GM12873 (cell line): ENCODE measurements at regions not wholly inside any gene's neighbourhood (a gene's known extent, or its start where the extent isn't known, plus 50 kb on each side); places are given as distances from the start of the nearest gene placed in this dataset.

ENCODE experiments used
- TF ChIP-seq, protein P1 (sequence below): IDR thresholded peaks from 2 replicates; pipeline ENCODE4 v1.5.1; 2012; ENCODE audit warnings: low read depth, mild to moderate bottlenecking, moderate library complexity, low read length, control low read depth; ENCODE audit not compliant: insufficient read depth; ENCODE audit errors: missing control alignments

DNA sequence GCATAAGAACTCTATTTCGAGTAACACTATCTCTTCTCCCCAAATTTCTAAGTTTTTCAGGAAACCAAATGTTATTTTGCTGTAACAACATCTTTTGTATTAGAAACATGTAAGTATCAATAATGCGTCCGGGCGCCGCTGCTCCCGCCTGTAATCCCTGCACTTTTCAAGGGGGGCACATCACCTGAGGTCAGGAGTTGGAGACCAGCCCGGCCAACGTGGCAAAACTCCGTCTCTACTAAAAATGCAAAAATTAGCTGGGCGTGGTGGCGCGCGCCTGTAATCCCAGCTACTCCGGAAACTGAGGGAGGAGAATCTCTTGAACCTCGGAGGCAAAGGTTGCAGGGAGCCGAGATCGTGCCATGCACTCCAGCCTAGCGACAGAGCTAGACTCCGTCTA lies 881.1 kb upstream of the NUDT12 start:
- TF ChIP-seq, protein P1, sequence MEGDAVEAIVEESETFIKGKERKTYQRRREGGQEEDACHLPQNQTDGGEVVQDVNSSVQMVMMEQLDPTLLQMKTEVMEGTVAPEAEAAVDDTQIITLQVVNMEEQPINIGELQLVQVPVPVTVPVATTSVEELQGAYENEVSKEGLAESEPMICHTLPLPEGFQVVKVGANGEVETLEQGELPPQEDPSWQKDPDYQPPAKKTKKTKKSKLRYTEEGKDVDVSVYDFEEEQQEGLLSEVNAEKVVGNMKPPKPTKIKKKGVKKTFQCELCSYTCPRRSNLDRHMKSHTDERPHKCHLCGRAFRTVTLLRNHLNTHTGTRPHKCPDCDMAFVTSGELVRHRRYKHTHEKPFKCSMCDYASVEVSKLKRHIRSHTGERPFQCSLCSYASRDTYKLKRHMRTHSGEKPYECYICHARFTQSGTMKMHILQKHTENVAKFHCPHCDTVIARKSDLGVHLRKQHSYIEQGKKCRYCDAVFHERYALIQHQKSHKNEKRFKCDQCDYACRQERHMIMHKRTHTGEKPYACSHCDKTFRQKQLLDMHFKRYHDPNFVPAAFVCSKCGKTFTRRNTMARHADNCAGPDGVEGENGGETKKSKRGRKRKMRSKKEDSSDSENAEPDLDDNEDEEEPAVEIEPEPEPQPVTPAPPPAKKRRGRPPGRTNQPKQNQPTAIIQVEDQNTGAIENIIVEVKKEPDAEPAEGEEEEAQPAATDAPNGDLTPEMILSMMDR: no peak

DNA sequence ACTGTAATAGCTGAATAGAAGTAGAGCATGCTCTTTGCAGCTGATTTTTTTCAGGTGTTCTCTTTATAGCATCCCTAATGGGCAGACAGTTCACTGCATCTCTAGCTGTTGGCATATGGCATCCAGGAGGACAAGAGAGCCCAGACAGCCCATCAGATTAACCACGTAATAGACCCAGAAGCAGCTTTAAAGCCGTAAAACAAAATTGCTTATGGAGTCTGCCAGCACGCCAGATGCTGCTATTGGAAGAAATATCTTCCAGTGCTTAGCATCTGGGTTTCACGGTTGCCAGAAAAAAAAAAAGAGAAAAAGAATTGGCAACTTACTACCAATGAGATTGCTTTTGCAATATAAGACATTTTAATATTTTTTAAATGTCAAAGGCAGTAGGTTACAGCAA lies 869.4 kb upstream of the NUDT12 start:
- TF ChIP-seq, protein P1: no peak

DNA sequence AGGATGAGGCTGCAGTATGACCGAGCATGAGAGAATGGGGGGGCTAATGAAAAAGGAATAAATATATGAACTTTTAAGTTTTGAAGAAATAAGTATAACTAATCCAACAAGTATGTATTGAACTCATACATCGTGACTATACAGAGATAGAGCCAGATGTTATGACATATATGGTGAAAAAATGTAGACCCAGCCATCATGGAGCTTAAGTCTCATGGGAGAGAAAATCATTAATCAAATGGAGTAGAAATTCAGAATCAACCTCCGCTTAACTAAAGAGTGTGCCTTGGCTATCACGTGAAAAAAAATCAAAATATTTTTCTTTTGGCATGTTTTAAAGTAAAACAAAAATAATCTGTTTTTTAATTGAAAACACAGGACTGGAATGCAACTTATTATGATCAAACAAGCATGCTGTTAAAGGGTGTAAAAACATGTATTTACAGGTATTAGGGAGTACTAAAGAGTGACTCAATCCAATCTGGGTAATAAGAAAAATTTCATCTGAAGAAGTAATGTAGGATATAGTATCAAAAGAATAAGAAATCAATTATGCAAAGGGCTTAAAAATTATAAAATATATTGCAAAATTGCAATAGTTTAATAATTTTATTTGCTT lies 868.5 kb upstream of the NUDT12 start:
- TF ChIP-seq, protein P1: no peak

DNA sequence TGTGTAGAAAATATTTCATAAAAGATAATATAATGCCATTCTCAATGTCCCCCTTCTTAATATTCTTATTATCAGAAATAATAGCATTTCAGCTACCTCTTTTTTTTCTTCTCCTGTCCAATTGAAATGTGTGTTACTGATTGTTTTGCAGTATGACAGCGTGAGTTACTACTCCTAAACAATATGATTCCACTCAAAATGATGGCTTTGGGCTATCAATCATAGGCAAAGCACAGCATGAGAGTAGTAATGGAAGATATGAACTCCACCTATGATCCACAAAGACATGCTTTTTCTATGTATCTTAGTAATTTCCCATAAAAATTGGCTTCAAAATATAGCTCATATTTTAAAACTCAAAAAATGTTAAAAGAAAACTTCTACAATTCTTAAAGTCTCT lies 867.3 kb upstream of the NUDT12 start:
- TF ChIP-seq, protein P1: no peak

DNA sequence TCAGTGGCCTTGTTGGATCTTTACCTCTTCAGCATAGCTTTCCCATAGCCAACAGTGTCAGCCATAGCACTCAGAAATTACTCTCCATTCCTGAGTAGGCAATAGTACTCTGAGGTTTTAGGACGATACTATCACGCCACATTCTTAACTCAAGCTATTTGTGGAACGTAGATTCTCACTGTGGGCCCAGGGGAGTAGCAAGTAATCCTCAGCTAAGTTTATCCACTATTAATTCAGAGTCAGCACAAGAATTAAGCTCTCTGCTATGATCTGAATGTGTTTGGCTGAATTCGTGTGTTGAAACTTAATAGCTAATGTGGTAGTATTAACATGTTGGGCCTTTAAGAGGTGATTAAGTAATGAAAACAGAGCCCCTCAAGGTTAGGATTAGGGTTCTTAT lies 858.8 kb upstream of the NUDT12 start:
- TF ChIP-seq, protein P1: no peak

DNA sequence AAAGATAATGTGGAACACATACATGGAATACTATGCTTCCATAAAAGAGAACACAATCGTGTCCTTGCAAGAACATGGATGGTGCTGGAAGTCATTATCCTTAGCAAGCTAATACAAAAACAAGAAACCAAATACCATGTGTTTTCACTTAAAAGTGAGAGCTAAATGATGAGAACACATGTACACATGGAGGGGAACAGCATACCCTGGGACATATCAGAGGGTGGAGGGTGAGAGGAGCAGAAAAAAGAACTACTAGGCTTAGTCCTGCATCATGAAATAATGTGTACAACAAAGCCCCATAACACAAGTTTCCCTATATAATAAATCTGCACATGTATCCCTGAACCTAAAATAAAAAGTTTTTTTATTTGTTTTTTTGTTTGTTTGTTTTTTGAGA lies 855.5 kb upstream of the NUDT12 start:
- TF ChIP-seq, protein P1: no peak

DNA sequence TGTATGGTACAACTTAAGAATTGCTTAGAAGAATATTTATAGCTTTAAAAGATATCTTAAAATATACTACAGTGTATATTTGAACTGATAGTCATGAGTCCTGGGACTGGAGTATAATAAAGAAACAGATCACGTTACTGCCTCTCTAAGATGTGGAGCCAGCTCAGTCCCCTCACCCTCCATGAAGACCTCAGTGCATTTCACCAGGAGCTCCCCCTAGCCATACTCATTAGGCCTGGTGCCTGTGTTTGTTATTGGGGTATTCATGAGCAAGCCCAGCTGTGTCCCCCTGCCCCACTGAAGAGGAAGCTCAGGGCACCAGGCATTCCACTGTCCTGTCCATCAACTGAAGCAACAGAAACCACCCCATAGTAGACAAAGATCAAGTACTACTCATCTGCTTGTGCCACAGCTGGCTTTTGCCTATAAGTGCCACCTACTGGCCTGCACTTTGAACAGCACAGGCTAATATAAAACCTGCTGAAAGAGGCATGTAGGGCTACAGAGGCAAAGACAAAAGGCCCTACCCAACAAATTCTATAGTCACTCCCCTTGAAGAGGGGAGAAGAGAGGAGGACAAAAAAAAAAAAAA lies 850.2 kb upstream of the NUDT12 start:
- TF ChIP-seq, protein P1: peak; percentile 41
